Common myeloid progenitor, CD34-positive (primary cell): ENCODE measurements at regions not wholly inside any gene's neighbourhood (a gene's known extent, or its start where the extent isn't known, plus 50 kb on each side); places are given as distances from the start of the nearest gene placed in this dataset.

Experiments
- CTCF ChIA-PET: fragments of 350-600 bp; sonication (Branson Sonifier 250); formaldehyde crosslinking; loops from one replicate; lab custom pipeline; 2021; ENCODE audit warnings: antibody characterized with exemption; lab: Charles Lee
- POLR2A ChIA-PET: fragments of 350-600 bp; sonication (Branson Sonifier 250); formaldehyde crosslinking; loops from one replicate; lab custom pipeline; 2021; ENCODE audit warnings: antibody characterized with exemption; lab: Charles Lee
- DNase-seq, 3 donors: peaks; one replicate each; pipeline versions ENCODE4 v3.0.0 to v3.0.0-alpha.2; 2013
- H3K27ac ChIP-seq, 2 experiments: 1 replicate in 1 of 2; 2 replicates in 1 of 2; pipeline ENCODE4 v1.7.0; 2013; ENCODE audit warnings: inconsistent platforms in 2 of 2, low read length in 2 of 2, mild to moderate bottlenecking in 2 of 2, low read depth in 1 of 2, moderate library complexity in 1 of 2; ENCODE audit not compliant: severe bottlenecking in 2 of 2, insufficient read depth in 1 of 2, poor library complexity in 1 of 2
- H3K27me3 ChIP-seq, 5 experiments: replicated peaks in 2 of 5; 1 replicate in 3 of 5; 2 replicates in 2 of 5; pipeline versions ENCODE4 v1.6.1 to v1.7.0; 2013; ENCODE audit warnings: low read length in 4 of 5, mild to moderate bottlenecking in 2 of 5, moderate library complexity in 2 of 5, inconsistent platforms in 1 of 5; ENCODE audit not compliant: insufficient read depth in 5 of 5, control insufficient read depth in 4 of 5
- H3K36me3 ChIP-seq, 4 experiments: 1 replicate in 2 of 4; 2 replicates in 2 of 4; pipeline versions ENCODE4 v1.6.1 to v1.7.0; 2013; ENCODE audit warnings: low read length in 3 of 4, control low read depth in 1 of 4, mild to moderate bottlenecking in 1 of 4; ENCODE audit not compliant: control insufficient read depth in 4 of 4, insufficient read depth in 4 of 4
- H3K4me1 ChIP-seq, 4 experiments: 1 replicate in 3 of 4; 2 replicates in 1 of 4; pipeline versions ENCODE4 v1.6.1 to v1.7.1; 2013; ENCODE audit warnings: low read length in 3 of 4, mild to moderate bottlenecking in 3 of 4, control low read depth in 1 of 4, inconsistent platforms in 1 of 4, moderate library complexity in 1 of 4; ENCODE audit not compliant: control insufficient read depth in 4 of 4, insufficient read depth in 4 of 4; ENCODE audit errors: control extremely low read depth in 1 of 4
- H3K4me3 ChIP-seq, 7 experiments: 1 replicate in 4 of 7; 2 replicates in 3 of 7; pipeline versions ENCODE4 v1.5.1 to v1.7.0; 2013; ENCODE audit warnings: mild to moderate bottlenecking in 7 of 7, low read length in 6 of 7, moderate library complexity in 6 of 7, inconsistent platforms in 2 of 7, low read depth in 2 of 7, control low read depth in 1 of 7; ENCODE audit not compliant: insufficient read depth in 4 of 7, control insufficient read depth in 1 of 7; ENCODE audit errors: extremely low read depth in 1 of 7
- H3K9me3 ChIP-seq, 5 experiments: 1 replicate in 4 of 5; 2 replicates in 1 of 5; pipeline versions ENCODE4 v1.6.1 to v1.7.1; 2013; ENCODE audit warnings: low read length in 4 of 5, mild to moderate bottlenecking in 2 of 5, inconsistent platforms in 1 of 5, low read depth in 1 of 5, moderate library complexity in 1 of 5; ENCODE audit not compliant: control insufficient read depth in 4 of 5, insufficient read depth in 2 of 5; ENCODE audit errors: control extremely low read depth in 1 of 5
- WGBS: methylation state at CpG from one replicate; pipeline ENCODE4 v1.1.5; 2013; ENCODE audit not compliant: insufficient coverage; 5-methylcytosine and 5-hydroxymethylcytosine counted together

- peaks cover 0 to 4% (median 0%) of the 10 kb centered on the region in 5 experiments for H3K9me3 ChIP-seq
- 93% methylated on average over 2 of the region's 3 CpGs for WGBS
- H3K4me3 ChIP-seq, result no peak overlapping the region
- no peaks in the 10 kb centered on the region for H3K4me1 ChIP-seq
- H3K27me3 ChIP-seq, result no peaks in the 10 kb centered on the region
- no peaks in the 10 kb centered on the region for H3K36me3 ChIP-seq
- DNase-seq, result no peak
- no peak overlapping the region for H3K27ac ChIP-seq
- ChIA-PET POLR2A (no interaction called here), CTCF (no interaction called here)
Measured at GRCh38 chr4:179768996-179769395, 2326.8 kb upstream of the AGA start.

GRCh38 chr4:179797738-179798137, 2355.5 kb upstream of the AGA start:
- Histone ChIP-seq H3K9me3 (no peaks in the 10 kb centered on the region), H3K27ac (no peak overlapping the region), H3K4me1 (no peaks in the 10 kb centered on the region), H3K27me3 (no peaks in the 10 kb centered on the region), H3K36me3 (no peaks in the 10 kb centered on the region), H3K4me3 (no peak overlapping the region)
- CTCF ChIA-PET, result no interaction called here
- no peak for DNase-seq
- WGBS, result 100% methylated on average over 1 of the region's 5 CpGs
- POLR2A ChIA-PET, result no interaction called here

DNA sequence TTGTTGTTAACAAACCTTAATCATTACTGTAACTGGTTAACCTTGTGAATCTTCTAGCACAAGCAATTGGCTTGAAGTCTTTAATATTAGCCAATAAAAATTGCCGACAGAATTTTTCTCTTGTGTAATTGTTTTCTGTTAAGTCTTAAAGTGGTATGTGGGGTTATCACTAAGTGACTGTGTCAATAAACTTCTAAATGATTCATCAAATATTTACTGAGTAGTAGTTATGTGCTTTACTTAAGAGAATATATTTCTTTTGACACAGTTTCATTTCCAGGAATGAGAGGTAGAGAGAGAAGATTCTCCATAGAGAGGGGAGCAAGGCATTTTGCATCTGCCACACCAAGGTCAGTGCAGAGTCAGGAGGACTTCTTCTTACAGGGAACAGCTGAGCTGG, 2361.6 kb upstream of the AGA start:
- H3K4me1 ChIP-seq, result no peaks in the 10 kb centered on the region
- WGBS, result no CpG with 5 or more reads among the region's 1 CpG
- H3K27me3 ChIP-seq, result no peaks in the 10 kb centered on the region
- CTCF ChIA-PET, result no interaction called here
- no peak for DNase-seq
- POLR2A ChIA-PET, result no interaction called here
- H3K27ac ChIP-seq, result no peak overlapping the region
- no peaks in the 10 kb centered on the region for H3K36me3 ChIP-seq
- no peak overlapping the region for H3K4me3 ChIP-seq
- no peaks in the 10 kb centered on the region for H3K9me3 ChIP-seq

DNA sequence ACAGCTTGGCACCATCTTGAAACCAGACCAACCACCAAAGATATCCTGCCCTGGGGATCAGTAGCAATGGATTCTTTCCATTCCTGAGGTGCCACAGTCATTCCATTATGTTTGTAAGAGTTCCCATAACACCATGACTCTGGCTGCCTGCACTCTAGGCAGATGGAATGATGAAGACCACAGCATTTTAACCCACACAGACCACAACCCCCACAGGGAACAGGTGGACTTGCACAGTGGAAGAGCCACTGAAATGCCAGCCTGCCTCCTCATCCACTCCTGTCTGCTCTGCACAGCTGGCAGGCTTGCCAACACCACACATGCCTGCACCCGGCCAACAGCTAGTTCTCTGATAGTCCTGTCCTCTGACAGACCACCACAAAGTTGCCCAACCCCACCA, 2362.2 kb upstream of the AGA start:
- no peaks in the 10 kb centered on the region for H3K4me1 ChIP-seq
- ChIA-PET CTCF (no interaction called here), POLR2A (no interaction called here)
- no peak overlapping the region for H3K27ac ChIP-seq
- H3K4me3 ChIP-seq, result no peak overlapping the region
- H3K36me3 ChIP-seq, result no peaks in the 10 kb centered on the region
- no peaks in the 10 kb centered on the region for H3K9me3 ChIP-seq
- H3K27me3 ChIP-seq, result no peaks in the 10 kb centered on the region
- no CpG with 5 or more reads among the region's 1 CpG for WGBS
- no peak for DNase-seq

DNA sequence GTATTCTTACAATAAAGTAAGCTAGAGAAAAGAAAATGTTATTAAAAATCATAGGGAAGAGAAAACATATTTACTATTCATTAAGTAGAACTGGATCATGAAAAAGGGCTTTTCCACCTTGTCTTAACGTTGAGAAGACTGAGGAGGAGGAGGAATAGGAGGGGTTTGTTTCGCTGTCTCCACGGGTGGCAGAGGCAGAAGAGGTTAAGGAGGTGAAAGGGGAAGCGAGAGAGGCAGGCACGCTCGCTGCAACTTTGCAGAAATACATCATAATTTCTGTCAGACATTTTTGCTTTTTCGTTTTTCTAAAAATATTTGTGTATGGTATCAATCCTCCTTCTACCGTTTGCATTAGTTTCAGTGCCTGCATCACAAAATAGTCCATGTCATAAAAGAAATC, 2375.1 kb upstream of the AGA start:
- no peaks in the 10 kb centered on the region for H3K27me3 ChIP-seq
- no peaks in the 10 kb centered on the region for H3K4me1 ChIP-seq
- POLR2A ChIA-PET, result no interaction called here

GRCh38 chr4:179823342-179823741, 2381.1 kb upstream of the AGA start:
- Histone ChIP-seq H3K27ac (no peak overlapping the region), H3K36me3 (no peaks in the 10 kb centered on the region), H3K9me3 (peaks cover 0 to 2% (median 0%) of the 10 kb centered on the region in 5 experiments), H3K4me3 (no peak overlapping the region), H3K27me3 (no peaks in the 10 kb centered on the region), H3K4me1 (no peaks in the 10 kb centered on the region)
- WGBS, result 100% methylated on average over 1 of the region's 2 CpGs
- POLR2A ChIA-PET, result no interaction called here
- CTCF ChIA-PET, result no interaction called here
- DNase-seq, result no peak

More for the DNA sequence above, 2375.1 kb upstream of the AGA start:
- H3K4me3 ChIP-seq, result no peak overlapping the region
- H3K36me3 ChIP-seq, result no peaks in the 10 kb centered on the region
- no peak overlapping the region for H3K27ac ChIP-seq
- 95% methylated on average over 2 of the region's 8 CpGs for WGBS
- no peak for DNase-seq
- CTCF ChIA-PET, result no interaction called here
- peaks cover 0 to 5% (median 0%) of the 10 kb centered on the region in 5 experiments for H3K9me3 ChIP-seq

- 100% methylated on average over 2 of the region's 4 CpGs for WGBS
Measured at GRCh38 chr4:179831274-179831673, 2389.0 kb upstream of the AGA start.

More at GRCh38 chr4:179831274-179831673, 2389.0 kb upstream of the AGA start:
- Histone ChIP-seq H3K36me3 (no peaks in the 10 kb centered on the region), H3K9me3 (no peaks in the 10 kb centered on the region), H3K27me3 (no peaks in the 10 kb centered on the region), H3K27ac (no peak overlapping the region), H3K4me3 (no peak overlapping the region), H3K4me1 (no peaks in the 10 kb centered on the region)
- ChIA-PET POLR2A (no interaction called here), CTCF (no interaction called here)
- DNase-seq, result no peak
